K562 (cell line): ENCODE measurements at regions not wholly inside any gene's neighbourhood (a gene's known extent, or its start where the extent isn't known, plus 50 kb on each side); places are given as distances from the start of the nearest gene placed in this dataset.

Experiments
- ATAC-seq: fragments of 200-7000 bp; cut with Tn5 transposase; 3 replicates; pipeline ENCODE4 v1.9.1; 2020; ENCODE audit warnings: moderate library complexity
- BruUV-seq: library from RNA; stranded (reverse); fragments of 400-500 nt; replicated peaks from 2 replicates; lab custom pipeline; 2021; lab: Mats Ljungman, UMichigan
- CTCF ChIA-PET: fragments of 300-600 bp; formaldehyde crosslinking; extraction: SDS; loops from one replicate; lab custom pipeline; 2021; ENCODE audit warnings: low intra/inter-chr PET ratio; lab: Yijun Ruan, JAX
- POLR2A ChIA-PET: fragments of 300-600, 350-650 bp; sonication (Branson Sonifier 250); formaldehyde crosslinking; extraction: SDS; loops from one replicate; lab custom pipeline; 2021; ENCODE audit warnings: antibody characterized with exemption, inconsistent platforms; lab: Yijun Ruan, JAX
- DNase-seq, 4 experiments: peaks; one replicate each; pipeline versions ENCODE4 v3.0.0 to v3.0.0-alpha.2; 2011 to 2018; ENCODE audit warnings: low spot score in 3 of 4, mixed read lengths in 3 of 4; ENCODE audit errors: extremely low read depth in 1 of 4
- FAIRE-seq: peaks from 2 replicates; lab custom pipeline; 2011; peaks lifted over from hg19 to GRCh38; lab: Jason Lieb, UNC
- H2AFZ ChIP-seq: 2 replicates; pipeline ENCODE4 v1.6.0; 2011; ENCODE audit warnings: low read depth, low read length, control low read depth, inconsistent platforms
- H3K27ac ChIP-seq: fragments of 200-600 bp; 3 replicates; pipeline ENCODE4 v1.8.0; 2011; ENCODE audit warnings: low read depth, mild to moderate bottlenecking, control low read depth, inconsistent platforms, low read length, moderate library complexity, mixed read lengths; ENCODE audit errors: extremely low read depth
- H3K27me3 ChIP-seq, 2 experiments: fragments of 300-600 bp in 1 of 2; 2 replicates in 1 of 2; 3 replicates in 1 of 2; pipeline versions ENCODE4 v1.6.0 to v1.8.0; 2011; ENCODE audit warnings: inconsistent platforms in 2 of 2, low read length in 2 of 2, mild to moderate bottlenecking in 1 of 2, mixed read lengths in 1 of 2, moderate library complexity in 1 of 2; ENCODE audit not compliant: control insufficient read depth in 2 of 2, insufficient read depth in 2 of 2
- H3K36me3 ChIP-seq: fragments of 300-600 bp; 3 replicates; pipeline ENCODE4 v1.8.0; 2011; ENCODE audit warnings: mild to moderate bottlenecking, low read length, inconsistent platforms; ENCODE audit not compliant: control insufficient read depth, insufficient read depth
- H3K4me1 ChIP-seq, 2 experiments: fragments of 200-600 bp in 1 of 2; replicated peaks in 1 of 2; 2 replicates in 1 of 2; 3 replicates in 1 of 2; pipeline versions ENCODE4 v1.5.1 to v1.8.0; 2011; ENCODE audit warnings: inconsistent platforms in 2 of 2, low read length in 2 of 2, mild to moderate bottlenecking in 1 of 2, mixed read lengths in 1 of 2, moderate library complexity in 1 of 2; ENCODE audit not compliant: control insufficient read depth in 2 of 2, insufficient read depth in 2 of 2
- H3K4me2 ChIP-seq: 2 replicates; pipeline ENCODE4 v1.6.1; 2011; ENCODE audit warnings: low read length, control low read depth, inconsistent platforms, mixed read lengths; ENCODE audit not compliant: insufficient read depth
- H3K4me3 ChIP-seq: fragments of 200-600 bp; sonication (generic), shearing (Covaris generic); 2 replicates; pipeline ENCODE4 v1.5.1; 2016; ENCODE audit warnings: control low read depth, inconsistent platforms
- H3K79me2 ChIP-seq: fragments of 200-600 bp; 3 replicates; pipeline ENCODE4 v1.8.0; 2011; ENCODE audit warnings: low read length, inconsistent platforms; ENCODE audit not compliant: control insufficient read depth, insufficient read depth
- H3K9ac ChIP-seq, 2 experiments: 2 replicates each; pipeline versions ENCODE4 v1.6.0 to v1.6.1; 2011; ENCODE audit warnings: low read depth in 2 of 2, low read length in 2 of 2, control low read depth in 1 of 2, inconsistent platforms in 1 of 2, mild to moderate bottlenecking in 1 of 2, mixed read lengths in 1 of 2; ENCODE audit not compliant: insufficient read depth in 1 of 2
- H3K9me1 ChIP-seq: one replicate; pipeline ENCODE4 v1.6.0; 2011; ENCODE audit warnings: inconsistent platforms, mild to moderate bottlenecking, low read length, moderate library complexity; ENCODE audit not compliant: control insufficient read depth, insufficient read depth
- H3K9me3 ChIP-seq: replicated peaks from 2 replicates; pipeline ENCODE4 v1.5.1; 2011; ENCODE audit warnings: low read depth, low read length, inconsistent platforms; ENCODE audit not compliant: control insufficient read depth, insufficient read depth
- H4K20me1 ChIP-seq: replicated peaks from 2 replicates; pipeline ENCODE4 v1.6.1; 2011; ENCODE audit warnings: low read length, inconsistent platforms, mixed read lengths; ENCODE audit not compliant: control insufficient read depth, insufficient read depth
- CUX1 ChIP-seq: fragments of 200-800 bp; sonication (Bioruptor generic); IDR thresholded peaks from 2 replicates; pipeline ENCODE4 v1.6.1; 2016; ENCODE audit warnings: missing genetic modification characterization, missing compliant biosample characterization
- NCOA4 ChIP-seq: fragments of 450-650 bp; IDR thresholded peaks from 2 replicates; pipeline ENCODE4 v1.6.1; 2018; ENCODE audit warnings: mild to moderate bottlenecking; ENCODE audit not compliant: partially characterized antibody
- NFIX ChIP-seq: fragments of 250-450 bp; sonication (Bioruptor Pico); IDR thresholded peaks from 2 replicates; pipeline ENCODE4 v1.4.0; 2020; ENCODE audit warnings: low read depth, mild to moderate bottlenecking, moderate library complexity
- PHF8 ChIP-seq: fragments of 200-600 bp; sonication (generic); IDR thresholded peaks from 2 replicates; pipeline ENCODE4 v1.6.1; 2012; ENCODE audit warnings: mixed run types, mild to moderate bottlenecking, inconsistent platforms, low read length, moderate library complexity, borderline replicate concordance
- SAP30 ChIP-seq: fragments of 200-600 bp; sonication (generic); IDR thresholded peaks from 2 replicates; pipeline ENCODE4 v1.6.1; 2012; ENCODE audit warnings: borderline replicate concordance, low read depth, mild to moderate bottlenecking, moderate library complexity, low read length, control low read depth, inconsistent platforms; ENCODE audit not compliant: insufficient read depth, poor library complexity, severe bottlenecking
- SMARCB1 ChIP-seq: IDR thresholded peaks from 2 replicates; pipeline ENCODE4 v1.6.1; 2011; ENCODE audit warnings: improper control_type of control experiment, low read depth; ENCODE audit not compliant: insufficient read length
- SNIP1 ChIP-seq: fragments of 450-650 bp; IDR thresholded peaks from 2 replicates; pipeline ENCODE4 v1.7.1; 2017; ENCODE audit warnings: low read depth, mild to moderate bottlenecking
- TCFL5 ChIP-seq: fragments of 250-450 bp; sonication (Bioruptor Pico); conservative IDR thresholded peaks from 2 replicates; pipeline ENCODE4 v1.6.1; 2021; ENCODE audit warnings: mild to moderate bottlenecking, moderate library complexity, matching md5 sums
- TSC22D4 ChIP-seq: fragments of 450-650 bp; IDR thresholded peaks from 2 replicates; pipeline ENCODE4 v1.6.1; 2016; ENCODE audit warnings: missing genetic modification characterization, missing biosample characterization, control low read depth
- ZBTB26 ChIP-seq: fragments of 450-650 bp; formaldehyde crosslinking; IDR thresholded peaks from 2 replicates; pipeline ENCODE4 v1.4.0; 2022; ENCODE audit warnings: missing genetic modification characterization
- ZNF239 ChIP-seq: fragments of 250-450 bp; sonication (Bioruptor Pico); IDR thresholded peaks from 2 replicates; pipeline ENCODE4 v1.4.0; 2020; ENCODE audit warnings: mild to moderate bottlenecking
- WGBS: fragments of 100-300 bp; shearing (Covaris generic); methylation state at CpG from one replicate; pipeline ENCODE4 v1.1.6; 2016; ENCODE audit warnings: low coverage, mixed read lengths; ENCODE audit not compliant: insufficient coverage; ENCODE audit errors: missing lambda C conversion rate; 5-methylcytosine and 5-hydroxymethylcytosine counted together
- in situ Hi-C: fragments of 300-500 bp; cut with MboI; formaldehyde crosslinking; loops from 4 replicates; pipeline ENCODE4 v1.15.0; 2018; ENCODE audit warnings: inconsistent platforms, mixed read lengths
- intact Hi-C: fragments of 100-400 bp; cut with micrococcal nuclease; formaldehyde crosslinking; loops from 2 replicates; pipeline ENCODE4 v1.14.2; 2022

GRCh38 chr14:95407354-95407753 is 87.6 kb upstream of the CLMN start:
- ChIA-PET POLR2A (no interaction called here), CTCF (no interaction called here)
- FAIRE-seq (no peak), DNase-seq (no peak), ATAC-seq (no peak)
- Histone ChIP-seq H3K27ac (no peak overlapping the region), H3K9me1 (no peaks in the 10 kb centered on the region), H2AFZ (no peak overlapping the region), H3K27me3 (peaks cover 3 to 23% of the 10 kb centered on the region in 2 experiments; a peak in 2 of 5 replicates), H3K4me3 (no peak overlapping the region), H3K9ac (no peak overlapping the region), H3K4me1 (no peaks in the 10 kb centered on the region), H4K20me1 (no peaks in the 10 kb centered on the region; the same call in 1 of the 2 replicates), H3K4me2 (no peak overlapping the region), H3K9me3 (no peaks in the 10 kb centered on the region), H3K36me3 (no peaks in the 10 kb centered on the region), H3K79me2 (no peaks in the 10 kb centered on the region)
- no TSS peak for BruUV-seq
- in situ Hi-C loops, result no loop called here
- intact Hi-C loops, result no loop called here
- no peak for TF ChIP-seq SAP30
- TF ChIP-seq PHF8, result no peak
- no peak for TF ChIP-seq TSC22D4 (tag)
- no peak for TF ChIP-seq NFIX (CRISPR knock-in tag)
- no peak for TF ChIP-seq ZNF239 (CRISPR knock-in tag)
- TF ChIP-seq NCOA4, result no peak
- no peak for TF ChIP-seq ZBTB26
- no peak for TF ChIP-seq TCFL5 (CRISPR knock-in tag)
- TF ChIP-seq CUX1 (CRISPR knock-in tag), result no peak
- no peak for TF ChIP-seq SNIP1
- no peak for TF ChIP-seq SMARCB1
- whole genome bisulfite sequencing, result 2% methylated on average over 8 of the region's 8 CpGs
